Stomach (tissue), 8 donors: ENCODE measurements at regions not wholly inside any gene's neighbourhood (a gene's known extent, or its start where the extent isn't known, plus 50 kb on each side); places are given as distances from the start of the nearest gene placed in this dataset.

ENCODE experiments used
- DNase-seq, 2 donors: peaks; one replicate each; pipeline versions ENCODE4 v3.0.0 to v3.0.0-alpha.2; 2013 to 2019
- H3K27ac ChIP-seq, 5 donors: fragments of 200-600 bp in 4 of 5; sonication (generic) in 4 of 5; one replicate each; pipeline ENCODE4 v1.5.1; 2013 to 2019; ENCODE audit warnings: mild to moderate bottlenecking in 1 of 5, moderate library complexity in 1 of 5
- H3K27me3 ChIP-seq, 3 donors: fragments of 200-600 bp; sonication (generic); one replicate each; pipeline ENCODE4 v1.5.1; 2017 to 2019; ENCODE audit warnings: mixed run types in 1 of 3
- H3K36me3 ChIP-seq, 4 donors: fragments of 200-600 bp; sonication (generic); 1 replicate in 3 of 4; 2 replicates in 1 of 4; pipeline ENCODE4 v1.5.1; 2016 to 2019
- H3K4me1 ChIP-seq, 4 donors: fragments of 200-600 bp; sonication (generic); one replicate each; pipeline ENCODE4 v1.5.1; 2016 to 2019
- H3K4me3 ChIP-seq, 4 donors: fragments of 200-600 bp; sonication (generic) in 3 of 4; one replicate each; pipeline ENCODE4 v1.5.1; 2016 to 2019; ENCODE audit warnings: mild to moderate bottlenecking in 1 of 4
- H3K9me3 ChIP-seq, 4 donors: fragments of 200-600 bp; sonication (generic); one replicate each; pipeline ENCODE4 v1.5.1; 2016 to 2019
- EP300 ChIP-seq: sonication (generic); formaldehyde crosslinking; IDR thresholded peaks from one replicate; pipeline ENCODE4 v1.6.1; 2017; ENCODE audit warnings: antibody characterized with exemption
- POLR2A ChIP-seq, 4 donors: fragments of 450-650 bp; IDR thresholded peaks; one replicate each; pipeline ENCODE4 v1.6.1; 2016; ENCODE audit warnings: antibody characterized with exemption in 4 of 4, control low read depth in 2 of 4, mild to moderate bottlenecking in 1 of 4, moderate library complexity in 1 of 4
- POLR2AphosphoS5 ChIP-seq, 3 donors: sonication (generic); formaldehyde crosslinking; IDR thresholded peaks; one replicate each; pipeline ENCODE4 v1.6.1; 2016; ENCODE audit warnings: antibody characterized with exemption in 3 of 3
- WGBS, 5 donors: extraction: QIAGEN DNeasy Blood & Tissue Kit in 3 of 5; methylation state at CpG; one replicate each; pipeline versions ENCODE4 v1.1.5 to v1.1.7; 2013 to 2018; 5-methylcytosine and 5-hydroxymethylcytosine counted together
- intact Hi-C: fragments of 100-400 bp; cut with DNase I; formaldehyde crosslinking; loops from one replicate; pipeline ENCODE4 v1.15.1; 2023; ENCODE audit warnings: low total_unique reads
- TF ChIP-seq, protein P1 (sequence below), 7 experiments: fragments of 450-650 bp in 4 of 7; fragments of 200-600 bp in 3 of 7; sonication (generic) in 3 of 7; IDR thresholded peaks; one replicate each; pipeline ENCODE4 v1.5.1; 2016 to 2019; ENCODE audit warnings: antibody characterized with exemption in 7 of 7, control low read depth in 2 of 7, mild to moderate bottlenecking in 1 of 7
- donor health status: healthy with polysubstance abuse.
- donor health status: Bipolar disorder and iron deficiency.
- donor health status: healthy.

DNA sequence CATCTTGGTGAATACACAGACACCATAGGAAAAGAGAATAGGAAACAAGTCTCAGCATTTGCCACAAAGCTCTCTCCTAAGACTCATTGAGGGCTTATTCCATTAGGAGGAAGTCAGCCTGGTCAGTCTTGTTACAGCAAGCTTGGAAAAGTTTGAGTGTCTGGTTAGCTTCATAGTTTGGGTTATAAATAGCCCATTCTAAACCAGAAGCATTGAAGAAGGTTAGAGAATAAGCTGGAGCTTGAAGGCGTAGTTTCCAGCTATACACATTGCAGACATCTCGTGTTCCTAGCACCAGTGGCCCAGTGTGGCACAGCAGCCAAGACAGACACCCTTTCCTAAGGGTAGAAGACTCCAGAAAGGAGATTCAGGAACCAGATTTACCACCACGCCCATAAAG, 168.8 kb upstream of the RBM19 start:
- H3K9me3 ChIP-seq, result no peaks in the 10 kb centered on the region
- no peaks in the 10 kb centered on the region for H3K36me3 ChIP-seq
- intact Hi-C loops, result no loop called here
- no peak overlapping the region for H3K4me3 ChIP-seq
- no peak overlapping the region for H3K27ac ChIP-seq
- peak in 1 of 2 donors; percentile 11 for DNase-seq
- 52 to 81% (median 79%) methylated on average over 3 of the region's 3 CpGs for WGBS, 5 donors
- TF ChIP-seq, protein P1, sequence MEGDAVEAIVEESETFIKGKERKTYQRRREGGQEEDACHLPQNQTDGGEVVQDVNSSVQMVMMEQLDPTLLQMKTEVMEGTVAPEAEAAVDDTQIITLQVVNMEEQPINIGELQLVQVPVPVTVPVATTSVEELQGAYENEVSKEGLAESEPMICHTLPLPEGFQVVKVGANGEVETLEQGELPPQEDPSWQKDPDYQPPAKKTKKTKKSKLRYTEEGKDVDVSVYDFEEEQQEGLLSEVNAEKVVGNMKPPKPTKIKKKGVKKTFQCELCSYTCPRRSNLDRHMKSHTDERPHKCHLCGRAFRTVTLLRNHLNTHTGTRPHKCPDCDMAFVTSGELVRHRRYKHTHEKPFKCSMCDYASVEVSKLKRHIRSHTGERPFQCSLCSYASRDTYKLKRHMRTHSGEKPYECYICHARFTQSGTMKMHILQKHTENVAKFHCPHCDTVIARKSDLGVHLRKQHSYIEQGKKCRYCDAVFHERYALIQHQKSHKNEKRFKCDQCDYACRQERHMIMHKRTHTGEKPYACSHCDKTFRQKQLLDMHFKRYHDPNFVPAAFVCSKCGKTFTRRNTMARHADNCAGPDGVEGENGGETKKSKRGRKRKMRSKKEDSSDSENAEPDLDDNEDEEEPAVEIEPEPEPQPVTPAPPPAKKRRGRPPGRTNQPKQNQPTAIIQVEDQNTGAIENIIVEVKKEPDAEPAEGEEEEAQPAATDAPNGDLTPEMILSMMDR (IDR thresholded peaks at IDR 0.05), result no peak
- no peak for TF ChIP-seq POLR2AphosphoS5 (IDR thresholded peaks at IDR 0.05)
- no peak for TF ChIP-seq POLR2A (IDR thresholded peaks at IDR 0.05)
- no peak for TF ChIP-seq EP300
- H3K27me3 ChIP-seq, result no peaks in the 10 kb centered on the region
- H3K4me1 ChIP-seq, result peaks cover 0 to 8% (median 0%) of the 10 kb centered on the region in 4 donors

DNA sequence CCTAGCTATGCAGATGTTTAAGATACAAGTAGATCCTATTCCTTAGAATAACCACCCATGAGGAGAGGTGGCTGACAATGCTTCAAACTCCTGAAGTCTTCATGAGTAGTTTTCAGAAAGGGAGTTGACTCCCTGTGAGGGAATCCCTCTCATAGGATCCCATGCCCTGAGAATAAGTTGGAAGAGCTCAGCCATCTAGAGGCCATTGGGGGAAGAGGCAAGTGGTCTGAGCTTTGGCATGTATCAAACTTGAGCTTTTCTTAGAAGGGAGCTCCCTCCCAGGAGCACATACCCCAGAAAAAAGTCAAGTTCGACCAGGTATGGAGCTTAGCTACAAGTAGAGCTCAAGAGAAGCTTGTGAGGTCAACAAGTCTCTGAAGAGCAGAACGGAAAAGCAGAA, 165.7 kb upstream of the RBM19 start:
- intact Hi-C loops, result no loop called here
- no peak overlapping the region for H3K27ac ChIP-seq
- no peaks in the 10 kb centered on the region for H3K9me3 ChIP-seq
- H3K4me3 ChIP-seq, result no peak overlapping the region
- no peaks in the 10 kb centered on the region for H3K36me3 ChIP-seq
- peaks cover 0 to 8% (median 0%) of the 10 kb centered on the region in 4 donors for H3K4me1 ChIP-seq
- no peak for TF ChIP-seq POLR2A (IDR thresholded peaks at IDR 0.05)
- TF ChIP-seq EP300, result no peak
- no peak for TF ChIP-seq POLR2AphosphoS5 (IDR thresholded peaks at IDR 0.05)
- TF ChIP-seq, protein P1 (IDR thresholded peaks at IDR 0.05), result no peak
- DNase-seq, result no peak
- 25 to 39% (median 27%) methylated on average over 2 of the region's 2 CpGs for WGBS, 5 donors
- H3K27me3 ChIP-seq, result no peaks in the 10 kb centered on the region

DNA sequence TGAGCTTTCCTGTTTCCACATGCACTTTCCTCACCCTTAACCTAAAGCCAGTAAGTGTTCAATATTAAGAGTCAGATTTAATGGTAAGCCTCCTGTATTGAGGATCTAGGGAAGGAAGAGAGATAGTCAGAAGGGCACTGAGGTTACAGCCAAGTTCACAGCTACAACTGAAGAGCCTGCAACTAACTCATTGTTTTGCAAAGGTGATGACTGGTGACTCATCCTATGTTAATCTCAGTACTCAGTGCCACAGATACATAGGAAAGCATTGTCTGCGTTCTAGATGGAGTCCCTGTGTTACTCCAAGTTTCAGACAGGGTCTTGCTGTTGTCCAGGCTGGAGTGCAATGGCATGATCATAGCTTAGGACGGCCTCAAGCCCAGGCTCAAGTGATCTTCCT, 157.0 kb upstream of the RBM19 start:
- no peak for DNase-seq
- whole genome bisulfite sequencing, 5 donors, result 66 to 82% (median 75%) methylated on average over 2 of the region's 2 CpGs
- intact Hi-C loops, result no loop called here
- Histone ChIP-seq H3K36me3 (no peaks in the 10 kb centered on the region), H3K27ac (no peak overlapping the region), H3K9me3 (no peaks in the 10 kb centered on the region), H3K27me3 (no peaks in the 10 kb centered on the region), H3K4me1 (no peaks in the 10 kb centered on the region), H3K4me3 (no peak overlapping the region)
- TF ChIP-seq EP300, result no peak
- no peak for TF ChIP-seq POLR2AphosphoS5 (IDR thresholded peaks at IDR 0.05)
- TF ChIP-seq POLR2A (IDR thresholded peaks at IDR 0.05), result no peak
- TF ChIP-seq, protein P1 (IDR thresholded peaks at IDR 0.05), result no peak

DNA sequence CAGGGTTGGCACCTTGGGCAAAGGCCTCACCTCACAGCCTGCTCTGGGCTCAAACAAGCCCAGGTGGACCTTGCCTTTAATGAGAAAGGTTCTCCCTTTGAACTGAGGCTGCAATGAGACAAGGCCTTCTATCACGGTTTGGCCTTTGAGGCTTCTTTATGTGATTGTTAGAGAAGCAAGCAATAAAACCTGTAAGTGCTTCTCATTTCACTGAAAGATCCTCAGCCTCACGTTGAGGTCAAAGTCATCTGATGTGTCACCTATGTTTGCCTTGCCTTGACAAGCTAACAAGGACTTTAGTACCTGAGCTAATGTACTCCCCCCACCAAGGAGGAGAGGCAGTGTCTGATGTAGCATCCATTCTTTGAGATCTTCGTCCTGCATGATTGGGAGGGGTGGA, 155.9 kb upstream of the RBM19 start:
- H3K4me3 ChIP-seq, result no peak overlapping the region
- no peak for DNase-seq
- H3K27me3 ChIP-seq, result peaks cover 0 to 5% (median 0%) of the 10 kb centered on the region in 3 donors
- H3K9me3 ChIP-seq, result no peaks in the 10 kb centered on the region
- intact Hi-C loops, result no loop called here
- H3K4me1 ChIP-seq, result no peaks in the 10 kb centered on the region
- TF ChIP-seq POLR2A (IDR thresholded peaks at IDR 0.05) (no peak), POLR2AphosphoS5 (IDR thresholded peaks at IDR 0.05) (no peak), EP300 (no peak)
- TF ChIP-seq, protein P1 (IDR thresholded peaks at IDR 0.05), result no peak
- no peaks in the 10 kb centered on the region for H3K36me3 ChIP-seq
- H3K27ac ChIP-seq, result no peak overlapping the region
- WGBS, 5 donors, result 63 to 76% (median 66%) methylated on average over 3 of the region's 3 CpGs
